KOPT-K1 (cell line): ENCODE measurements at regions not wholly inside any gene's neighbourhood (a gene's known extent, or its start where the extent isn't known, plus 50 kb on each side); places are given as distances from the start of the nearest gene placed in this dataset.
"Not testable (repeated sequence)": the region's sequence is repeated elsewhere in the genome, so short reads cannot be mapped to it uniquely, and the experiment has no call there.

Source experiments
- H3K27ac ChIP-seq: fragments of 200-600 bp; sonication (generic); 2 replicates; pipeline ENCODE4 v1.5.1; 2016; ENCODE audit warnings: antibody characterized with exemption, mild to moderate bottlenecking, low read depth, low read length; ENCODE audit not compliant: poor library complexity, severe bottlenecking
- H3K36me3 ChIP-seq: fragments of 200-600 bp; sonication (generic); 2 replicates; pipeline ENCODE4 v1.5.1; 2017; ENCODE audit warnings: antibody characterized with exemption, mild to moderate bottlenecking, low read length, moderate library complexity; ENCODE audit not compliant: insufficient read depth
- H3K9me3 ChIP-seq: fragments of 200-600 bp; sonication (generic); 2 replicates; pipeline ENCODE4 v1.5.1; 2017; ENCODE audit warnings: antibody characterized with exemption, low read length, mild to moderate bottlenecking; ENCODE audit not compliant: insufficient read depth, poor library complexity, severe bottlenecking

GRCh38 chr20:24418731-24419130, 50.7 kb upstream of the SYNDIG1 start:
- Histone ChIP-seq H3K36me3 (no peaks in the 10 kb centered on the region), H3K9me3 (peaks cover 23% of the 10 kb centered on the region), H3K27ac (no peak overlapping the region)

- peaks cover 23% of the 10 kb centered on the region for H3K9me3 ChIP-seq
- H3K27ac ChIP-seq = no peak overlapping the region
- no peaks in the 10 kb centered on the region for H3K36me3 ChIP-seq
Measured at GRCh38 chr20:24417485-24417884, 51.9 kb upstream of the SYNDIG1 start.

GRCh38 chr20:24415444-24415843, 54.0 kb upstream of the SYNDIG1 start:
- H3K36me3 ChIP-seq, H3K27ac ChIP-seq: not testable (repeated sequence)
- H3K9me3 ChIP-seq = peaks cover 23% of the 10 kb centered on the region

- Histone ChIP-seq H3K27ac (no peak overlapping the region), H3K9me3 (peaks cover 21% of the 10 kb centered on the region), H3K36me3 (no peaks in the 10 kb centered on the region)
Measured at GRCh38 chr20:24411834-24412216, 57.6 kb upstream of the SYNDIG1 start.

- Histone ChIP-seq H3K9me3 (peaks cover 16% of the 10 kb centered on the region), H3K27ac (no peak overlapping the region), H3K36me3 (no peaks in the 10 kb centered on the region)
Measured at GRCh38 chr20:24411003-24411833, 58.2 kb upstream of the SYNDIG1 start.

GRCh38 chr20:24407151-24407550, 62.3 kb upstream of the SYNDIG1 start:
- H3K27ac ChIP-seq = no peak overlapping the region
- no peaks in the 10 kb centered on the region for H3K9me3 ChIP-seq
- no peaks in the 10 kb centered on the region for H3K36me3 ChIP-seq

- Histone ChIP-seq H3K36me3 (no peaks in the 10 kb centered on the region), H3K9me3 (no peaks in the 10 kb centered on the region), H3K27ac (no peak overlapping the region)
Measured at GRCh38 chr20:24406750-24407149, 62.7 kb upstream of the SYNDIG1 start.

GRCh38 chr20:24406251-24406650, 63.2 kb upstream of the SYNDIG1 start:
- H3K36me3 ChIP-seq = no peaks in the 10 kb centered on the region
- H3K27ac ChIP-seq = no peak overlapping the region
- H3K9me3 ChIP-seq = no peaks in the 10 kb centered on the region

GRCh38 chr20:24405810-24406209, 63.6 kb upstream of the SYNDIG1 start:
- Histone ChIP-seq H3K36me3 (no peaks in the 10 kb centered on the region), H3K27ac (no peak overlapping the region), H3K9me3 (peaks cover 3% of the 10 kb centered on the region)

GRCh38 chr20:24403406-24403805, 66.0 kb upstream of the SYNDIG1 start:
- Histone ChIP-seq H3K27ac (no peak overlapping the region), H3K9me3 (peaks cover 5% of the 10 kb centered on the region), H3K36me3 (no peaks in the 10 kb centered on the region)

- Histone ChIP-seq H3K27ac (no peak overlapping the region), H3K9me3 (peaks cover 5% of the 10 kb centered on the region), H3K36me3 (no peaks in the 10 kb centered on the region)
Measured at GRCh38 chr20:24402188-24402587, 67.2 kb upstream of the SYNDIG1 start.

GRCh38 chr20:24395151-24395550, 74.3 kb upstream of the SYNDIG1 start:
- no peak overlapping the region for H3K27ac ChIP-seq
- H3K36me3 ChIP-seq = no peaks in the 10 kb centered on the region
- no peaks in the 10 kb centered on the region for H3K9me3 ChIP-seq

GRCh38 chr20:24393903-24394302, 75.5 kb upstream of the SYNDIG1 start:
- Histone ChIP-seq H3K9me3 (no peaks in the 10 kb centered on the region), H3K27ac (no peak overlapping the region), H3K36me3 (no peaks in the 10 kb centered on the region)

- H3K9me3 ChIP-seq = no peaks in the 10 kb centered on the region
- H3K27ac ChIP-seq = no peak overlapping the region
- no peaks in the 10 kb centered on the region for H3K36me3 ChIP-seq
Measured at GRCh38 chr20:24392612-24393011, 76.8 kb upstream of the SYNDIG1 start.

GRCh38 chr20:24389686-24390085, 79.7 kb upstream of the SYNDIG1 start:
- H3K9me3 ChIP-seq = no peaks in the 10 kb centered on the region
- H3K27ac ChIP-seq = peak overlapping the region; percentile 71
- no peaks in the 10 kb centered on the region for H3K36me3 ChIP-seq

GRCh38 chr20:24388828-24389380, 80.5 kb upstream of the SYNDIG1 start:
- Histone ChIP-seq H3K27ac (peak overlapping the region; percentile 71), H3K9me3 (no peaks in the 10 kb centered on the region), H3K36me3 (no peaks in the 10 kb centered on the region)
